Embryonic facial prominence (tissue), 1 donor: ENCODE measurements at regions not wholly inside any gene's neighbourhood (a gene's known extent, or its start where the extent isn't known, plus 50 kb on each side); places are given as distances from the start of the nearest gene placed in this dataset.

Experiments
- DNase-seq: peaks from one replicate; pipeline ENCODE4 v3.0.0-alpha.2; 2016; ENCODE audit errors: extremely low spot score

DNA sequence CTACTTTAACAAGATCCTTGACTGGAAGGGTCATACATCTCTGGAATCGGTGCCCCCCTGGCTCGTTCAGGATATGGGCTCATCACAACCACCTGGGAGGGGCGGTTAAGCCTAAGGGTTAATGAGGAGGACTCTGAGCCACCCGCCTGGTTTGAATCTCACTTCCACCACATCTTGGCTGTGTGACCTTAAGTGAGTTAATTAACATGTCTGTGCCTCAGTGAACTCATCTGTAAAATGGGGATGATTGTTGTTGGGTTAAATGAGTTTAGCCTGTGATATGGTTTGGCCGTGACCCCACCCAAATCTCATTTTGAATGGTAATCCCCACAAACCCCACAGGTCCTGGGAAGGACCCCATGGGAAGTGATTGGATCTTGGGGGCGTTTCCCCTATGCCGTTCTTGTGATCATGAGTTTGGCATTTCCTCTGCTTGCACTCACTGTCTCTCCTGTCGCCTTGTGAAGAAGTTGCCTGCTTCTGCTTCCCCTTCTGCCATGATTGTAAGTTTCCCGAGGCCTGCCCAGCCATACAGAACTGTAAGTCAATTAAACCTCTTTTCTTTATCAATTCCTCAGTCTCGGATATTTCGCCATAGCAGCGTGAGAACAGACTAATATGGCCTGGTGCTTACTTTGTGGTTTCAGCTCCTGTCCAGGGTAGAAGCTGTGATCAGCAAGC lies 214.0 kb upstream of the CIBAR2 start:
- no peak for DNase-seq

DNA sequence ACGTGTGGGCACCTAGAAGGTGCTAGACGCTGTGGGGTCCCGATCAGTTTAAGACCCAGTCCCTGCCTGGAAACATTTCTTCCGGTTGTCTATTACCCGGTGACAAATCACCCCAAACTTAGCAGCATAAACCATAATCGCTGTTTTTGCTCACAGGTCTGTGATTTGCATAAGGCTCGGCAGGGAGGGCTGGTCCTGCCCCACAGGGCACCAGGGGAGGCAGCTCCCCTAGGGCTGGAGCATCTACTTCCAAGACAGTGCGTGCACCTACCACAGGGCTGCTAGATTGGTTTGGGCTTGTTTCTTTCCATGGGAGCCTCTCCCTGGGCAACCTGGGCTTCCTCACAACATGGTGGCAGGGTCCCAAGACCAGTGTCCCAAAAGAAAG lies 214.5 kb upstream of the CIBAR2 start:
- no peak for DNase-seq

DNA sequence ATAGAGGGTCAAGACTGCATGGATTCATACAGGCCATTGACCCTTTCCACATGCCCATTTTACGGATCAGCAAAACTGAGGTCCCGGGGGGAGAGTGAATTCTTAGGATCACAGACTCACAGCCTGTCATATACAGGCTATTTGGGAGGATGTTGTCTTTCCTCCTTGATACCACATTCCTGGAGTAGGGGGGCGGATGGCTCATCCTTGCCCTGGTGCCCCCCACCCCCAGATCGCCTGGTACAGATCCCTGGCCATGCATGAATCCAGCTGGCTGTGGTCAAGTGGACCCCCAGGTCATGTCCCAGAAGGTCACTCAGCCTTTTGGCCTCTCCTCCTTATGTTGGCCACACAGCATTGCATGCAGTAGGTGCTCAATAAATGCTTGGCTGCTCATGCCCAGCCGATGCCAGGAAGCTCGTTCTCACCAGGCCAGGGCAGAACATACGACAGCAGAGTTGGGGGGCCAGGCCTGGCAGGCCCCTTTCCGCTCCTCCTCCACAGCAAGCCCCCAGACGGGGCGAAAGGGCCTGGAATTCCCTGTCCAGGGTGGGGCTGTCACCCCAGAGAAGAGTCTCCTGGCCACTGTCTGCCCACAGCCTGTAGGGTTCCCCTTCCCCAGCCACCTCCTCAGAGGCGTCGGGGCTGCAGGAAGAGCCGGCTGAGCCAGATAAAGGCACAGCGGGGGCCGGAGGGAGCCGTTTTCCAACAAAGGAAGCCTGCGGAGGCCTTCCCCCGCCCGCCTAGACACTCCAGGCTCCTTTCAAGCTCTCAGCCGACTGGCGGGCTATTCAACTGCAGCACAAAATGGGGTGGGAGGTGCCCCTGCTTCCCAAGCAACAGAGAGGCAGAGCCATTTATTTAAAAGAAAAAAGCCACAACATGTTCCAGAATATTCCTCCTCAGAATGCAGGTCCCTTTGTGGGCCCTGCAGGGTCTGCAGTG lies 215.7 kb upstream of the CIBAR2 start:
- peak; percentile 37 for DNase-seq

DNA sequence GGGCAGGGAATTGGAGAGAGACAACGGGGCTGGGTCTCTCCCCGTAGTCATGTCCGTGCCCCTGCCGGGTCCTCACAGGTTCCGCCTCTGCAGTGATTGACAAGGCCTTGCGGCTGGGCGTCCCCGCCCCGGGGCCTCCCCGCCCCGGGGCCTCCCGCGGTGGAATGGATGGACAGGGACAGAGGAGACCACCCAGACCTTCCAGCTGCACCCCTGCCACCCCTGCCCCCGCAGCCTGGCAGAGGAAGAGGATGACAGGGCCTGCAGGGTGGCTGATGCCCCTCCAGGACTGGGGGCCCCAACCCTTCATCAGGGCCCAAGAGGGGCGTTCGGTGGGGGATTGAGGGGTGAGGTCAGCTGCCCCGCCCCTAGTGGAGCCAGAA lies 216.4 kb upstream of the CIBAR2 start:
- DNase-seq, result no peak

DNA sequence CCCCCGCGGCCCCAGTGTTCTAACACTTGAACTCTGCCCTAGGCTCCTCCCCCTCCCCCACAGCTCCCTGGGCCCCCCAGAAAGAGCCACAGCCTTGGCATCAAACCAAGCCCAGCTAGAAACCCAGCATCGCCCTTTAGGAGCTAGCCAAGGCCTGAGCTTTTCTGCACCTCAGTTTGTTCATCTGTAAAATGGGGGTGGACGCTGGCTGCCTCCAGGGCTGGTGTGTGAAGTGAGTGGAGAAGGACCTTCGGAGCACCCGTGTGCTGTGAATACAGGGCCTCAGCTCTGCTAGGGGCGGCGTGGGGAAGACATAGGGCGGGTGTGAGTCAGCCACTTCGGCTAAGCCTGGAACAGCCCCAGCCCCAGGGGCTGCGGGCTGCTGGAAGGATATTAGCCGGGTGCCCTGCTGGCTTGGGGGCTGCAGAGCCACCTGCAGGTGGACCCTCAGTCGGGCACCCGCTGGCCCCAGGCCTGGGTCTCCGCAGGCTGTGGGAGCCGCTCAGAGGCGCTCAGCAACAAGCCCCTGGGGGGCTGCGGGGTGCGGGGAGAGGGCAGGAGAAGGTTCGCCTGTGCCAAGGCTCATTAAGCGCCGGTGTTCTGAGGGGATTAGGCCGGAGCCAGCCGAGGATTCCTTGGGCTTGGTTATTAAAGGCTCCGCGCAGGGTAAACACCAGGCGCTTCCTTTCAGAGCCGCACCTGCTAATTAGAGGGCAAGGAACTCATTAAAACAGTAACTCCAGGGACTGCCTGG lies 217.0 kb upstream of the CIBAR2 start:
- DNase-seq, result no peak

DNA sequence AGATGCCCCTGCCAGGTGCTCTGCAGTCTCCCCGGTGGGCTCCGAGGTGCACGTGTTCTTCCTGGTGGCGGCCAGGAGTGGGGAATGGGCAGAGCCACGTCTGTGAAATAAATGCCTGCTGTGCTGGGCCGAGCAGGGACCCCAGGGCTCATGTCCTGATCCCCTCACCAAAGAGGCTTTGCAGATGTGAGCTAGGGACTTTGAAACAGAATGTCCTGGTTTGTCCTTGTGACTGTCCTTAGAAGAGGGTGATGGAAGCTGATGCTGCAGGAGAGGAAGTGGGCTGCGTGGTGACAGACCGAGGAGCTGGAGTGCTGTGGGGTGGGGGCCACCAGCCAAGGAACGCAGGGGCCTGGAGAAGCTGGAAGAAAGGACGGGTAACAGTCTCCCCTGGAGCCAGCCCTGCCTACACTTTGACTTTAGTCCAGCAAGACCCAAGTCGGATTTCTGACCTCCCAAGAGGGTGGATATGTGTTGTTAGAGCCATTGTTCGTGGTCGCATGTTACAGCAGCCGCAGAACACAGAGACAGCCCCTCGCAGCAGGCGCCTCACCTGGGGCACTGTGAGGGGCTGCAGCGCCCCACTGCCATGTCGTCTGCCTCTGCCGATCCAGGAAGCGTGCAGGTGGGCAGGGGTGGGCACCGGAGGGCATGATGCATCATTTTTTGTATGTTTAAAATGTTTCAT lies 217.9 kb upstream of the CIBAR2 start:
- DNase-seq, result no peak

DNA sequence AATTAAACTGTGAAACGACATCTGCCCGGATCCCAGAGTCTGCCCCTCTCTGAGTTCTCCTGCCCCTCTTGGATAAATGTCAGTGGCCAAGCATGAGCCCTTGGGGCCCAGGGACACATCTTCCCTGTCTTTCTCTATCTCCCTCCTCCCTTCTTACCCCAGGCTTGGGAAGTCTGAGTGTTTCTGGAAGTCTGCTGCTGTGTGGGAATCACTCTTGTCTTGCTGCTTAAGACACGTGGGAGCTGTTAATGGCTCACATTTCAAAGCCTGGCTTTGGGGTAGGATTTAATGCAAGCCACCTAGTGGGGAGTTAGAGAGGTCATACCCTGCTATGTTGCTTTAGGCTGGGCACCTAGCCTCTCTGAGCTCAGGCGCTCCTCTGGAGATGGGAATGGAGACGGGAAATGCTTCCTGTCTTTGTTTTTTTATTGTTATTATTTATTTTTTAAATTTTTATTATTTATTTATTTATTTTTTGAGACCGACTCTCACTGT lies 218.5 kb upstream of the CIBAR2 start:
- DNase-seq, result peak; percentile 59

DNA sequence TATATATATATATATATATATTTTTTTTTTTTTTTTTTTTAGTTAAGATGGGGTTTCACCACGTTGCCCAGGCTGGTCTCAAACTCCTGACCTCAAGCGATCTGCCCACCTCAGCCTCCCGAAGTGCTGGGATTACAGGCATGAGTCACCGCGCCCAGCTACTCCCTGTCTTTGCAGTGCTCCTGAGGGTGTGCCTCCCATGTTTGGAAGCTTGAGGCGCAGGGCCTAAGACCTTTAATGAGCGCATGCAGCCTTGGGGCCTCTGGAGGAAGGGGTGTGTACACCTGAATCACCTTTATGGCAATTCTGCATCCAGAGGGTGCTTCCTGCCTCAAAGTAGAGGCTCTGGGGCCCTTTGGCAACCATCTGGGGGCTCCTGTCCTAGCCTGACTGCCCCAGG lies 219.4 kb upstream of the CIBAR2 start:
- no peak for DNase-seq

DNA sequence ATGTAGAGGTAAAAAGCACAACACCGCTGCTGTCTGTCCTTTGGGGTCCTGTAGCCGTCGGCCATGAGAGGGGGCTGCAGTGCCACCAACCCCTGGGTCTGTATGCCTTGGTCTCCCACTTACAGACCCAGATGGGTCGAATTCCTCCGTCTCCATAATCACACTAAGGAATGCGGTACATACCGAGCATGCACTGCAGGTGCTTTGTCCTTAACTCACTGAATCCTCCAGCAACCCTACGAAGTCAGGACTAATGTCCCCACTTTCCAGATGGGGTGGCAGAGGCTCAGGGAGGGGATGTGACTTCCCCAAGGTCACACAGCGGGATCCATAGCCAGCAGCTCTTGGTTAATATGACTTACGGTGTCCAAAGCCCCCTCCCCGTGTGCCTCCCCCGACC lies 219.9 kb upstream of the CIBAR2 start:
- DNase-seq, result no peak

DNA sequence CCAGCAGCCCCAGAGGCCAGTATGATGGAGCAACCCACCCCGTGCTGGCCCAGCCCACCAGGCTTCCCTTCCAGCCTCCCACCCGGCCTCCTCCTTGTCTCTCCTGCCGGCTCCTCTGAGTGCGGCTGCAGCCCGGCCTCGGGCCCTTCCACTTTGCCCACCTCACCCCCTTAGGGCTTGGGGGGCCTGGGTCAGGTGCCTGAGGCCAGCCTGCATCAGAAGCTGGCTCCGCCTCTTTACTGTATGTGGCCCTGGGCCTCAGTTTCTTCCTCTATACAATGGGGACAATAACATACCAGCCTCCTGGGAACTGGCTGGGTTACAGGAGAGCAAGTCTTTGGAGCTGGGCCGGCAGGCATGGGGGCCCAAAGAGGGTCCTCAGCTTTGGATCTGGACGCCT lies 221.1 kb upstream of the CIBAR2 start:
- no peak for DNase-seq

DNA sequence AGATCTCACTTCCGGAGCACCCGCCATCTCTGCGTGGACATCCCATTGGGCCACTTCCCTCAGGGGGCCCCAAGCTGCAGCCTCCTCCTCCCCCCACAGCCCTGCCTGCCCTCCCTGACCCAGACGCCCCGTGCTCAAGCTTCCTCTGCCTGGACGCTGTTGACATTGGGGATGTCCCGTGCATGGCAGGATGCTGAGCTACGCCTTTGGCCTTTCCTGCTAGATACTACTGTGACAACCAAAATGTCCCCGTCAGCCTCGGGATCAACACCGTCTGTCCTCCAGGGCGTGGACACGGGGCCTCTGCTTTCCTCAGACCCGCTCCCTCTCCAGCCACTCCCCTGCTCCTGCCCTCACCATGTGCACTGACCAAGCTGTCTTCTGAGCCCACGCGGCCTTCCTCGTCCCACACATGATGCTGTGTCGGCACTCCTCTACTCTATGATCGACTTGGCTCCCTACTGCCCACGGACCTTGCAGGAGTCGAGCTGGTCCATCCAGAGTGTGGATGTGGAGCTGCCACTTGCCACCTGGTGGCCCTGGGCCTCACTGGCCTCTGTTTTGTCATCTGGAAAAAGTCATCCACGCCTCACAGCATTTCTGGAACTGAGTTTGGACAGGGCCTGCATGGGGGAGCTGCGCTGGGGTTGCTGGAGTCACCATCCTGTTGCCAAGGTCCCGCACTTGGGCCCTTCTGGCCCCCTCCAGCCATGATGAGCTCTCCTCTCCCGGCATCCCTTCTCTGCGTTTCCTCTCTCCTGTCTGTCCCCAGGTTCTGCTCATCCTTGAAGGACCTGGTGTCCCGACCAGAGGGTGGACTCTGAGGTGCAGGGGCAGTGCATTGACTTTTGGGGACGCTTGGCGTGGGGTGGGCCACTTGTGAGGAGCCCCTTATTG lies 221.7 kb upstream of the CIBAR2 start:
- DNase-seq, result no peak

DNA sequence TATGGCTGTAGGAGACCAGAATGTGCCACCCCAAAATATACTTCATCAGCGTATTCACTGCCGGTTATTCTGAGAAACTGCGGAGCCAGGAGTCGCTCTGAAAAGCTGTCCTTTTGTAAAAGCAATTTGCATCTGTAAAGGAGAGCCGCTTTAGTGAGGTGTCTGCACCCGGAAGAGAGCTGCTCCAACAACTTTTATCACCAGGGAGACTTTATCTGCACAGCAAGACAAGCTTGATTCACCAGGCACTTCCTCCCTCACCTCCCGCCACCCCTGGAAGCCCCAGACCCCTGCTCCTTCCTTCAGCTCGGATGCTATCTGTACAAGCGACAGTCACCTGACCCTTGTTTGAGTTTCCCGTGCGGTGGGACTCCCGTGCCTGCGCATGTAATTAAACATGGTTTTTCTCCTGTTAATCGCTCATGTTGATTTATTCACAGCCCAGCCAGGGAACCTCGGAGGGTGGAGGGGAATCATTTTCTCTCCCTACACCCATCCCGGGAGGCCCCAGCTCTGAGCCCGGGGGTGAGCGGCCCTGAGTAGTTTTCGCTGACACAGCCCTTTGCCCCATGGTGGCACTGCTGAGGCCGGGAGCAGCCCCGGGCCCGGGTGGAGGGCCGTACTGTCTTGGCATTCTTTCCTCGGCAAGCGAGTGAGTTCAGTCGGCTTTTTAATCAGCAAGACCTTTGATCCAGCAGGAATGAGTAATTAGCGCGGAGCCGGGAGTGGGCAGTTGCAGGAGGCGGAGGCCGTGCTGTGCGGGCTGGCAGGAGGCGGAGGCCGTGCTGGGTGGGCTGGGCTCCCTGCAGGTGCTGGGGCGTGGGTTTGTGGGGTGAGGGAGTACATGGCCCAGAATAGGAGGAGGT lies 222.7 kb upstream of the CIBAR2 start:
- DNase-seq, result no peak

DNA sequence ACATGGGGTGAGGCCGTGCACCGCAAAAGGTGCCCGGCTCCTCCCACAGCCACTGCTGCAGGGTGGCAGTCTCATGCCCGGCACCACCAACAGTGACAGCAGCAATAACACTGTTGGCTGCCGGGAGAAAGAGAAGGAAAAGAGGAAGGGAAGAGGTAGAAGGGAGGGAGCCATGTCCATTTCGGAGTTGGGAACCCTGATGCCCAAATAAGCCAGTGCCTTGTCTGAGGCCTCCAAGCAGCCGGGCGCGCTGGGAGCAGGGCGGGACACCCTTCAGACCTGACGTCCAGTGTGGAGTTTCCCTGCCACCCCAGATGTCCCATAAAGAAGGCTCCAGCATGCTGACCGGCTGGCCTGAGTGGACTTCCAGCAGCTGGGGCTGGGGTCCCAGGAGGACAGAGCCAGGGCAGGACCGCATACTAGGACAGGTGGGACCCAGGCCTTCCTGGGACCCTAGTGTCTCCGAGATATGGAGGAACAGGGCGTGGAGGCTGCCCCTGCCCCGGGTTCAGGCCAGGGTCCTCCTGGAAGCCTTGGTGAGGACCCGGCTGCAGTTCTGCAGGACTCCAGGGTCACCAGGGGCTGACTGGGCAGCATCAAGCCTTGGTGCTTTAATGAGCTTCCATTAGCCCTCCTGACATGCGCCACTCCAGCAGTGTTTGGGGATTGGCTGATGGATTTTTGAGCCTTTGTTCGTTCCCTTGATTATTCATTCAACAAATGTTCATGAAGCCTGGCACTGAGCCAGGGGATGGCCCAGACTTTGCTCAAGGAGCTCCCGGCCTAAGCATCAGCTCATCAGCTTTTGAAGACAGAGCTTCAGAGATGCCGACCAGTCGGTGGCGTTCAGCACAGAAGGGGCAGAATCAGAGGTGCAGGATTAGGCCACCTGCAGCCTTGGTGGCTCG lies 223.6 kb upstream of the CIBAR2 start:
- DNase-seq, result no peak

DNA sequence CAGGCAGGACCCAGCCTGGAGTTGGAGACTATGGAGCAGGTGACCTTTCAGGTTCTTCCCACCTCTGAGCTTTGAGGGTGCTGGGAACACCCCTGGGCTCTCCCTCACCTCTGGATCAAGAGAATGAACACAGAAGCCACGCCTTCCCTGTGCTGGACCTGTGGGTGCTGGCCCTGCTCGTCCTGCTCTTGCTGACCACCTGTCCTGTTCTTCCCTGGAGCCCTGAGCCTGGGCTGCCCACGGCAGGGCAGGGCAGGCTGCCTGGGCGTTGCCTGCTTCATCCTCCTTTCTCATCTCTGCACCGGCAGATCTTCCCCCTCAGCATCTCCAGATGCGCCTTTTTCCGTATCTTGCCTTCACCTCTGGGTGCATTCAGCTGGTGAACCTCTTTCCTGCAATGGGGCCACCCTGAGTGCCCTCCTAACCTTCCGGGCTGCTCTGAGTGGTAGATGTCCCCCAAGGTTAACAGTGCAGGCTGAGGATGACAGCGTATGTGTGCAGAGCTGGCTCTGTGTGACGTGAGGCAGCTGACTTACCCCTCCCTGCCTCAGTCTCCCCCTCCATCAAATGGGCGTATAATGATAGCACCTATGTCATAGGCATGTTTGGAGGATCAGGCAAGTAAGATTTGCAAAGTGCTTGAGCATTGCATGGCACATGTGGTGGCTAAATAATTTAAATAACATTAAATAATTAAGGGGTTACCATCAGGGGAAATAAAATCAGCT lies 225.8 kb upstream of the CIBAR2 start:
- DNase-seq, result no peak

DNA sequence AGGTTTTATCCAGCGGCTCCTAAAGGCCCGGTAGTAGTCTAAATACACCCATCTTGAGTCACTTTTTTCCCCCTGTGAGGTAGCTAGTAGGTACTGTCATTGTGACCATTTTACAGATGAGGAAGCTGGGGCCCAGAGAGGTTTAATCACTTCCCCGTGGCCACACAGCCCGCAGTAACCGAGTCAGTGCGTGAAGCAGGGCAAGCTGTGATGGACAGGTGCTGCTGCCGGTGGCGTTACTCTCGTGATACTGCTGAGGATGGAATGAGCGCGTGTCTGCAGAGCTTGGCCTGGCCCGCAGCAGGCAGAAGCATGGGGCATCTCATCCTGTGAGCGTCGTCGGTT lies 226.3 kb upstream of the CIBAR2 start:
- DNase-seq, result no peak

DNA sequence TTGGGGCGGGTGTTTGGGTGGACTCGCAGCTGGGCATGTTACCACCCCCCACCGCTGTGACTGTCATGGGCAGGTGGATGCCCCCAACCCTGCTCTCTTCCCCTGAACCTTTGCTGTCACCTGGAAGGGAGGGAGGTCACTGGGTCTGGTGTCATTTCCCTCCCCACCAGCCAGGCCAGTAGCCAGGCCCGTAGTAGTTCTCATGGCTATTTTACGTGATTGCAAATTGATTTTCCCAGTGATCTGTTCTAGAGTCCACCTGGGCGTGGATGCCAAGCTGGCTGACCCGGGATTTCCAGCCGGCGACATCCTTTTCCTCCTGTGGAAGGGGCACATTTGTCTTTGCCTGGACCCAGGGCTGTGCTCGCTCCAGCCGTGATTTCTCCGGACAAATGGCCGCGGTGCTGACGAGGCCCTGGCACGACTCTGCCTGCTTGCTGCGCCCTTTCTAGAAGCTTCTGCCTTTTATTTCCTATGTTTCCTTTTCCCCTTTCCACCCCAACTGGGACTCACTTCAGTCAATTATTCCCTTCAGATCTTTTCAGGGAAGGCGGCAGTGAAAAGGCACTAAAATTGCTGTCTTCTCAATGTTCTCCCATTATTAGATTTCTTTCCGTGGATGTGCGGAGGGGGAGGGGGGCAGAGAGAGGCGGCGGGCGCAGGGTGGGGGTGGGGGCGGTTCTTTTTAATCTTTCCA lies 226.9 kb upstream of the CIBAR2 start:
- no peak for DNase-seq

DNA sequence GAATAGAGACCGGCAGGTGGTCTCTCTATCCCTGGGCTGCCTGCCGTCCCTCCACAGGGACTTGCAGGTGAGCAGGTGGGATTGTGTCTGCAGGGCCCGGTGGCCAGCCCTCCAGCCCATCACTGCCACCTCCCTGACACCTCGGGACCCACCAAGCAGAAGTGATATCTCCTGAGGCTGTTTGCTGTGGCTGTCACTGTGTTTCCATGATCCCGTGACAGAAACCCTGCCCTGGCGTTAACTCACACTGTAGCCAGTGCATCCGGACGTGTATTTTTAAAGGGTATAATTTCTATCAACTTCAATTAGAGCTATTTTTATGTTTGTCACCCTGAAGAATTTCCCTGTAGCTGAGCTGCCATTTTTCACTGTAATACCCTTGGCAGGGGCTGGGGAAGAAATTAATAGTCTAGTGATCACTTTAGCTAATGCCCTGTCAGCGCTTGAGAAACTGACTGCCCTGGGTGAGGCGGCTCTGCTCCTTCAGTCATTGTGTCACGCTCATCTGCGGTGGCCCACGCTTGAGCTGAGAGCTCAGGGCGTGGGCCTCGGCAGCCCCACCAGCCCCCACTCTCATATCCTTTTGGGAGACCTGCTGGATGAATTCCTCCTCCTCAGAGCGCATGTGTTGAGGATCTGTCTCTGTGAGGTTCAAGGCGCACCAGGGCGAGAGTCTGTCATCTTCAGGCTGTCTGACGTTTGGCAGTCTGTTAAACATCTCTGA lies 229.9 kb upstream of the CIBAR2 start:
- no peak for DNase-seq
